ENCODE measurements at regions not wholly inside any gene's neighbourhood (a gene's known extent, or its start where the extent isn't known, plus 50 kb on each side); places are given as distances from the start of the nearest gene placed in this dataset.
"Not testable (repeated sequence)": the region's sequence is repeated elsewhere in the genome, so short reads cannot be mapped to it uniquely, and the experiment has no call there.

GRCh38 chr7:119761776-119762175 is 511.2 kb upstream of the KCND2 start:
- H3K9me3 Mint-ChIP-seq: peaks cover 10% of the 10 kb centered on the region
- DNase-seq (ENCODE audit: low spot score) (no peak), ATAC-seq (no peak)
- no peaks in the 10 kb centered on the region for H3K4me1 Mint-ChIP-seq (ENCODE audit: low read depth in 2 of 2)
- no peaks in the 10 kb centered on the region for H3K27me3 Mint-ChIP-seq
- H3K27ac Mint-ChIP-seq: no peak overlapping the region
- no peaks in the 10 kb centered on the region for H3K36me3 Mint-ChIP-seq
- no peak overlapping the region for H3K4me3 Mint-ChIP-seq

- H3K4me3 Mint-ChIP-seq: no peak overlapping the region
- H3K4me1 Mint-ChIP-seq (ENCODE audit: low read depth in 2 of 2): no peaks in the 10 kb centered on the region
- H3K27me3 Mint-ChIP-seq: no peaks in the 10 kb centered on the region
- H3K27ac Mint-ChIP-seq: no peak overlapping the region
- DNase-seq (ENCODE audit: low spot score): no peak
- ATAC-seq: no peak
- H3K9me3 Mint-ChIP-seq: peaks cover 10% of the 10 kb centered on the region
- H3K36me3 Mint-ChIP-seq: no peaks in the 10 kb centered on the region
Measured at GRCh38 chr7:119782286-119782685, 490.7 kb upstream of the KCND2 start.

GRCh38 chr7:119783799-119784198 is 489.2 kb upstream of the KCND2 start:
- Mint-ChIP-seq H3K27me3 (no peaks in the 10 kb centered on the region), H3K27ac (no peak overlapping the region), H3K36me3 (no peaks in the 10 kb centered on the region), H3K9me3 (peaks cover 14% of the 10 kb centered on the region), H3K4me3 (no peak overlapping the region), H3K4me1 (ENCODE audit: low read depth in 2 of 2) (no peaks in the 10 kb centered on the region)
- DNase-seq (ENCODE audit: low spot score) (no peak), ATAC-seq (no peak)

GRCh38 chr7:119802147-119802546 is 470.8 kb upstream of the KCND2 start:
- Mint-ChIP-seq H3K27ac (no peak overlapping the region), H3K36me3 (no peaks in the 10 kb centered on the region), H3K4me3 (no peak overlapping the region), H3K9me3 (peaks cover 10% of the 10 kb centered on the region), H3K27me3 (no peaks in the 10 kb centered on the region), H3K4me1 (ENCODE audit: low read depth in 2 of 2) (no peaks in the 10 kb centered on the region)
- DNase-seq (ENCODE audit: low spot score): no peak
- ATAC-seq: no peak

GRCh38 chr7:119825091-119825655 is 447.8 kb upstream of the KCND2 start:
- Mint-ChIP-seq H3K27me3 (no peaks in the 10 kb centered on the region), H3K9me3 (peaks cover 16% of the 10 kb centered on the region), H3K27ac (no peak overlapping the region), H3K36me3 (no peaks in the 10 kb centered on the region), H3K4me3 (no peak overlapping the region), H3K4me1 (ENCODE audit: low read depth in 2 of 2) (no peaks in the 10 kb centered on the region)
- ATAC-seq (no peak), DNase-seq (ENCODE audit: low spot score) (no peak)

GRCh38 chr7:119826547-119826946 is 446.4 kb upstream of the KCND2 start:
- Mint-ChIP-seq H3K4me3 (no peak overlapping the region), H3K4me1 (ENCODE audit: low read depth in 2 of 2) (no peaks in the 10 kb centered on the region), H3K36me3 (no peaks in the 10 kb centered on the region), H3K27ac (no peak overlapping the region), H3K27me3 (no peaks in the 10 kb centered on the region), H3K9me3 (peaks cover 16% of the 10 kb centered on the region)
- ATAC-seq: no peak
- no peak for DNase-seq (ENCODE audit: low spot score)

- Mint-ChIP-seq H3K27ac (no peak overlapping the region), H3K36me3 (peaks cover 6% of the 10 kb centered on the region), H3K9me3 (peaks cover 15% of the 10 kb centered on the region), H3K4me3 (no peak overlapping the region), H3K4me1 (ENCODE audit: low read depth in 2 of 2) (no peaks in the 10 kb centered on the region), H3K27me3 (no peaks in the 10 kb centered on the region)
- DNase-seq (ENCODE audit: low spot score) (no peak), ATAC-seq (no peak)
Measured at GRCh38 chr7:119838444-119838843, 434.5 kb upstream of the KCND2 start.

- ATAC-seq: no peak
- Mint-ChIP-seq H3K4me1 (ENCODE audit: low read depth in 2 of 2) (no peaks in the 10 kb centered on the region), H3K27me3 (no peaks in the 10 kb centered on the region), H3K27ac (no peak overlapping the region), H3K9me3 (peaks cover 28% of the 10 kb centered on the region), H3K36me3 (peaks cover 6% of the 10 kb centered on the region), H3K4me3 (no peak overlapping the region)
- no peak for DNase-seq (ENCODE audit: low spot score)
Measured at GRCh38 chr7:119842337-119842736, 430.6 kb upstream of the KCND2 start.

GRCh38 chr7:119842786-119843185 is 430.2 kb upstream of the KCND2 start:
- no peak for ATAC-seq
- peaks cover 6% of the 10 kb centered on the region for H3K36me3 Mint-ChIP-seq
- no peak overlapping the region for H3K27ac Mint-ChIP-seq
- no peaks in the 10 kb centered on the region for H3K27me3 Mint-ChIP-seq
- DNase-seq (ENCODE audit: low spot score): no peak
- H3K9me3 Mint-ChIP-seq: peaks cover 28% of the 10 kb centered on the region
- H3K4me1 Mint-ChIP-seq (ENCODE audit: low read depth in 2 of 2): no peaks in the 10 kb centered on the region
- no peak overlapping the region for H3K4me3 Mint-ChIP-seq

GRCh38 chr7:119861385-119861784 is 411.6 kb upstream of the KCND2 start:
- Mint-ChIP-seq H3K4me3 (no peak overlapping the region), H3K9me3 (peaks cover 24% of the 10 kb centered on the region), H3K27ac (no peak overlapping the region), H3K36me3 (peaks cover 8% of the 10 kb centered on the region), H3K27me3 (no peaks in the 10 kb centered on the region), H3K4me1 (ENCODE audit: low read depth in 2 of 2) (no peaks in the 10 kb centered on the region)
- DNase-seq (ENCODE audit: low spot score) (no peak), ATAC-seq (no peak)

GRCh38 chr7:119868387-119868786 is 404.6 kb upstream of the KCND2 start:
- no peaks in the 10 kb centered on the region for H3K4me1 Mint-ChIP-seq (ENCODE audit: low read depth in 2 of 2)

GRCh38 chr7:119879835-119880234 is 393.1 kb upstream of the KCND2 start:
- no peak for DNase-seq (ENCODE audit: low spot score)
- Mint-ChIP-seq H3K27me3 (no peaks in the 10 kb centered on the region), H3K4me3 (no peak overlapping the region), H3K36me3 (peaks cover 4% of the 10 kb centered on the region), H3K9me3 (peaks cover 19% of the 10 kb centered on the region), H3K27ac (no peak overlapping the region), H3K4me1 (ENCODE audit: low read depth in 2 of 2) (no peaks in the 10 kb centered on the region)
- no peak for ATAC-seq

More at GRCh38 chr7:119868387-119868786, 404.6 kb upstream of the KCND2 start:
- DNase-seq (ENCODE audit: low spot score) (no peak), ATAC-seq (no peak)
- Mint-ChIP-seq H3K27me3 (no peaks in the 10 kb centered on the region), H3K9me3 (peaks cover 17% of the 10 kb centered on the region), H3K27ac (no peak overlapping the region), H3K36me3 (peaks cover 6% of the 10 kb centered on the region), H3K4me3 (no peak overlapping the region)

GRCh38 chr7:119886007-119886406 is 387.0 kb upstream of the KCND2 start:
- no peak overlapping the region for H3K27ac Mint-ChIP-seq
- ATAC-seq (no peak), DNase-seq (ENCODE audit: low spot score) (no peak)
- peaks cover 23% of the 10 kb centered on the region for H3K9me3 Mint-ChIP-seq
- H3K36me3 Mint-ChIP-seq: peaks cover 4% of the 10 kb centered on the region
- no peak overlapping the region for H3K4me3 Mint-ChIP-seq
- H3K27me3 Mint-ChIP-seq: no peaks in the 10 kb centered on the region
- no peaks in the 10 kb centered on the region for H3K4me1 Mint-ChIP-seq (ENCODE audit: low read depth in 2 of 2)

- not testable (repeated sequence) for DNase-seq (ENCODE audit: low spot score); H3K4me1 Mint-ChIP-seq (ENCODE audit: low read depth in 2 of 2); ATAC-seq; H3K27ac Mint-ChIP-seq; H3K36me3 Mint-ChIP-seq; H3K27me3 Mint-ChIP-seq; H3K4me3 Mint-ChIP-seq
- peaks cover 23% of the 10 kb centered on the region for H3K9me3 Mint-ChIP-seq
Measured at GRCh38 chr7:119886525-119886924, 386.4 kb upstream of the KCND2 start.

- DNase-seq (ENCODE audit: low spot score): no peak
- Mint-ChIP-seq H3K27ac (no peak overlapping the region), H3K4me3 (no peak overlapping the region), H3K36me3 (peaks cover 4% of the 10 kb centered on the region), H3K9me3 (peaks cover 18% of the 10 kb centered on the region), H3K27me3 (no peaks in the 10 kb centered on the region), H3K4me1 (ENCODE audit: low read depth in 2 of 2) (no peaks in the 10 kb centered on the region)
- no peak for ATAC-seq
Measured at GRCh38 chr7:119888251-119888650, 384.7 kb upstream of the KCND2 start.

Data from natural killer cell treated with Interleukin-12 subunit alpha and Interleukin-12 subunit beta and Interleukin-15 and Interleukin-18, amount 100 ng/mL, for 72 hours (primary cell).